ENCODE measurements at regions not wholly inside any gene's neighbourhood (a gene's known extent, or its start where the extent isn't known, plus 50 kb on each side); places are given as distances from the start of the nearest gene placed in this dataset.

GRCh38 chr19:29454109-29454508 lies 71.7 kb upstream of the VSTM2B start:
- peaks cover 12% of the 10 kb centered on the region for H3K27me3 ChIP-seq
- 86% methylated on average over 2 of the region's 15 CpGs; no CpG with 5 or more reads in 1 of the 2 donors for WGBS, 2 donors (ENCODE audit: low coverage in 1 of 2)
- no peaks in the 10 kb centered on the region for H3K4me1 ChIP-seq
- ATAC-seq, result no peak
- no peak overlapping the region for H3K4me3 ChIP-seq
- H3K36me3 ChIP-seq, result no peaks in the 10 kb centered on the region
- no peak for TF ChIP-seq POLR2A (IDR thresholded peaks at IDR 0.05)
- H3K9me3 ChIP-seq, result peaks cover 0 to 26% (median 0%) of the 10 kb centered on the region in 3 donors
- H3K27ac ChIP-seq, result no peak overlapping the region

- H3K27ac ChIP-seq, result no peak overlapping the region
- peaks cover 0 to 26% (median 0%) of the 10 kb centered on the region in 3 donors for H3K9me3 ChIP-seq
- H3K36me3 ChIP-seq, result no peaks in the 10 kb centered on the region
- H3K4me1 ChIP-seq, result no peaks in the 10 kb centered on the region
- 64 to 67% methylated on average over 1 of the region's 1 CpG for WGBS, 2 donors (ENCODE audit: low coverage in 1 of 2)
- TF ChIP-seq CTCF (IDR thresholded peaks at IDR 0.05), result no peak
- no peak for TF ChIP-seq POLR2AphosphoS5 (IDR thresholded peaks at IDR 0.05)
- no peak overlapping the region for H3K4me3 ChIP-seq
- peaks cover 9% of the 10 kb centered on the region for H3K27me3 ChIP-seq
- no peak for ATAC-seq
These were observed 68.4 kb upstream of the VSTM2B start for GRCh38 chr19:29457413-29457812.

- Histone ChIP-seq H3K36me3 (no peaks in the 10 kb centered on the region), H3K27me3 (no peaks in the 10 kb centered on the region), H3K27ac (no peak overlapping the region), H3K4me1 (no peaks in the 10 kb centered on the region), H3K9me3 (peaks cover 0 to 15% (median 0%) of the 10 kb centered on the region in 3 donors), H3K4me3 (no peak overlapping the region)
- WGBS, 2 donors (ENCODE audit: low coverage in 1 of 2), result 57 to 61% methylated on average over 3 to 5 of the region's 5 CpGs
- TF ChIP-seq POLR2A (IDR thresholded peaks at IDR 0.05) (no peak), CTCF (IDR thresholded peaks at IDR 0.05) (peak in 1 of 4 experiments; percentile 13)
- ATAC-seq, result no peak
These were observed 57.9 kb upstream of the VSTM2B start for GRCh38 chr19:29467824-29468401.

GRCh38 chr19:29475469-29475868 lies 50.3 kb upstream of the VSTM2B start:
- no peak for TF ChIP-seq CTCF (IDR thresholded peaks at IDR 0.05)
- no peak for TF ChIP-seq EP300 (IDR thresholded peaks at IDR 0.05)
- TF ChIP-seq POLR2AphosphoS5 (IDR thresholded peaks at IDR 0.05), result no peak
- no peak for TF ChIP-seq POLR2A (IDR thresholded peaks at IDR 0.05)
- ATAC-seq, result no peak
- Histone ChIP-seq H3K27ac (no peak overlapping the region), H3K4me3 (no peak overlapping the region), H3K36me3 (no peaks in the 10 kb centered on the region), H3K9me3 (peaks cover 0 to 1% (median 0%) of the 10 kb centered on the region in 3 donors), H3K4me1 (no peaks in the 10 kb centered on the region), H3K27me3 (peaks cover 50% of the 10 kb centered on the region)
- WGBS, 2 donors (ENCODE audit: low coverage in 1 of 2), result 65 to 79% methylated on average over 8 of the region's 12 CpGs
